Brain microvascular endothelial cell (primary cell): ENCODE measurements at regions not wholly inside any gene's neighbourhood (a gene's known extent, or its start where the extent isn't known, plus 50 kb on each side); places are given as distances from the start of the nearest gene placed in this dataset.

Experiments
- DNase-seq: peaks from one replicate; pipeline ENCODE4 v3.0.0-alpha.2; 2020
- H3K27ac ChIP-seq: fragments of 250-450 bp; sonication (Bioruptor Pico); 2 replicates; pipeline ENCODE4 v1.5.1; 2020; ENCODE audit warnings: mild to moderate bottlenecking, moderate library complexity
- H3K27me3 ChIP-seq: fragments of 250-450 bp; sonication (Bioruptor Pico); replicated peaks from 2 replicates; pipeline ENCODE4 v1.5.1; 2020; ENCODE audit warnings: mild to moderate bottlenecking
- H3K36me3 ChIP-seq: fragments of 250-450 bp; sonication (Bioruptor Pico); replicated peaks from 2 replicates; pipeline ENCODE4 v1.5.1; 2020; ENCODE audit warnings: mild to moderate bottlenecking
- H3K4me3 ChIP-seq: 2 replicates; pipeline ENCODE4 v1.5.1; 2011; ENCODE audit warnings: low read depth, mild to moderate bottlenecking, control low read depth, low read length, moderate library complexity
- CTCF ChIP-seq: IDR thresholded peaks from 2 replicates; pipeline ENCODE4 v1.5.1; 2011; ENCODE audit warnings: low read depth, mild to moderate bottlenecking, moderate library complexity, low read length, control low read depth, inconsistent platforms; ENCODE audit errors: missing control alignments
- in situ Hi-C: cut with HindIII; loops from 2 replicates; pipeline ENCODE4 v1.10.0; 2017; ENCODE audit warnings: low sequenced_read_pairs, low pct_ligation_motif_present

- TF ChIP-seq CTCF: no peak
- Histone ChIP-seq H3K27me3 (no peaks in the 10 kb centered on the region), H3K4me3 (no peak overlapping the region), H3K27ac (no peak overlapping the region), H3K36me3 (no peaks in the 10 kb centered on the region)
- no peak for DNase-seq
- in situ Hi-C loops: no loop called here
Observed at GRCh38 chr21:43295066-43295958, 126.5 kb downstream of the CRYAA start.

GRCh38 chr21:43294194-43294902 lies 125.5 kb downstream of the CRYAA start:
- TF ChIP-seq CTCF: no peak
- H3K4me3 ChIP-seq: no peak overlapping the region
- no peak for DNase-seq
- no peaks in the 10 kb centered on the region for H3K27me3 ChIP-seq
- in situ Hi-C loops: no loop called here
- no peaks in the 10 kb centered on the region for H3K36me3 ChIP-seq
- no peak overlapping the region for H3K27ac ChIP-seq

- TF ChIP-seq CTCF: no peak
- no peak for DNase-seq
- Histone ChIP-seq H3K36me3 (no peaks in the 10 kb centered on the region), H3K4me3 (no peak overlapping the region), H3K27ac (no peak overlapping the region), H3K27me3 (no peaks in the 10 kb centered on the region)
- in situ Hi-C loops: no loop called here
Observed at GRCh38 chr21:43292866-43293142, 124.0 kb downstream of the CRYAA start.

GRCh38 chr21:43292041-43292865 lies 123.4 kb downstream of the CRYAA start:
- DNase-seq: no peak
- in situ Hi-C loops: no loop called here
- no peak overlapping the region for H3K27ac ChIP-seq
- no peaks in the 10 kb centered on the region for H3K36me3 ChIP-seq
- no peak for TF ChIP-seq CTCF
- H3K27me3 ChIP-seq: no peaks in the 10 kb centered on the region
- no peak overlapping the region for H3K4me3 ChIP-seq

DNA sequence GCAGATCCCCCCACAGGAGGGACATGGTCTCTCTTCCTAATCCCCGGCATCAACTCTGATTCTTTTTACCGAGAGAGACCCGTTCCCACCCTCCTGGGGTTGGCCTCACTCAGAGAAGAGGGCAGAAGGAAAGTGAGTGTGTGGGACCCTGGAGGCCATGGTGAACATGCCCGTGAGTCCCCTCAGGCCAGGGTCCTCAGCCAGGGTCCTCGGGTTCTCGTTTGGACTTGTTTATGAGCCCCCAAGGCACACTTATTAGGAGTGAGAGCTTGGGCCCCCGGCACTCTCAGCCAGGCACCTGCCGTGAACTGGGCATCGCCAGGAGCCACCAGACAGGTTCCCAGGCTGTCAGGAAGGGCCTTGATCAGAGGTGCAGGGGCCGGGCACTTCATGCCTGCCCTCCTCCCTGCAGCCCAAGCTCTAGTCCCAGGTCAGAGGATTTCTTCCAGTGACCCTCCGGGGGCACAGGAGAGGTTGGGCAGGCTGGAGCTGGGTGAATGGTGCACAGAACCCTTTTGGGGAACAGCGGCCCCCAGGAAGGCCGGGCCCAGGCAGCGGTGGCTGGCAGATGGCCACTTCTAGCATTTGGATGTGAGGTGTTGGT lies 122.6 kb downstream of the CRYAA start:
- Histone ChIP-seq H3K4me3 (no peak overlapping the region), H3K36me3 (no peaks in the 10 kb centered on the region), H3K27me3 (no peaks in the 10 kb centered on the region), H3K27ac (no peak overlapping the region)
- no peak for TF ChIP-seq CTCF
- DNase-seq: no peak
- in situ Hi-C loops: no loop called here
